ENCODE measurements at regions not wholly inside any gene's neighbourhood (a gene's known extent, or its start where the extent isn't known, plus 50 kb on each side); places are given as distances from the start of the nearest gene placed in this dataset.

- Histone ChIP-seq H3K9me3 (replicated peaks in 1 of 2; ENCODE audit: control insufficient read depth in 1 of 2, insufficient read depth in 1 of 2, low read length in 2 of 2) (no peaks in the 10 kb centered on the region), H3K27ac (ENCODE audit: low read depth in 1 of 2, low read length in 2 of 2) (no peak overlapping the region), H3K36me3 (replicated peaks in 1 of 2; ENCODE audit: control insufficient read depth in 1 of 2, insufficient read depth in 2 of 2, low read length in 2 of 2) (no peaks in the 10 kb centered on the region), H3K9ac (ENCODE audit: insufficient read depth, low read length, poor library complexity, severe bottlenecking) (no peak overlapping the region), H4K20me1 (ENCODE audit: insufficient read depth, low read length) (no peaks in the 10 kb centered on the region), H3K79me2 (ENCODE audit: insufficient read depth, low read length) (no peaks in the 10 kb centered on the region), H3K4me3 (replicated peaks in 1 of 3; ENCODE audit: low read depth in 2 of 3, low read length in 3 of 3) (no peak overlapping the region), H3K4me2 (replicated peaks; ENCODE audit: extremely low read depth, low read length, poor library complexity, severe bottlenecking) (no peak overlapping the region), H3K27me3 (ENCODE audit: control insufficient read depth in 2 of 2, insufficient read depth in 2 of 2, low read length in 2 of 2) (no peaks in the 10 kb centered on the region), H3K4me1 (ENCODE audit: control insufficient read depth in 1 of 2, insufficient read depth in 2 of 2, low read length in 2 of 2) (no peaks in the 10 kb centered on the region), H2AFZ (ENCODE audit: insufficient read depth, low read depth, low read length, poor library complexity, severe bottlenecking) (no peak overlapping the region)
- Mint-ChIP-seq H3K9me3 (peaks cover 0 to 3% (median 0%) of the 10 kb centered on the region in 7 donors), H3K4me3 (no peak overlapping the region), H3K27me3 (ENCODE audit: low read depth in 3 of 3) (no peaks in the 10 kb centered on the region), H3K27ac (no peak overlapping the region), H3K36me3 (no peaks in the 10 kb centered on the region), H3K4me1 (no peaks in the 10 kb centered on the region)
- TF ChIP-seq CTCF (IDR thresholded peaks at IDR 0.05), result no peak
- no CpG with 5 or more reads among the region's 5 CpGs for WGBS (ENCODE audit: insufficient coverage)
- intact Hi-C loops (cut with micrococcal nuclease), result no loop called here
- DNase-seq, result no peak
Observed at GRCh38 chr13:78364711-78365110, 238.6 kb downstream of the POU4F1 start.

- intact Hi-C loops (cut with micrococcal nuclease), result no loop called here
- Histone ChIP-seq H3K27me3 (ENCODE audit: control insufficient read depth in 2 of 2, insufficient read depth in 2 of 2, low read length in 2 of 2) (no peaks in the 10 kb centered on the region), H3K79me2 (ENCODE audit: insufficient read depth, low read length) (no peaks in the 10 kb centered on the region), H2AFZ (ENCODE audit: insufficient read depth, low read depth, low read length, poor library complexity, severe bottlenecking) (no peak overlapping the region), H3K9me3 (replicated peaks in 1 of 2; ENCODE audit: control insufficient read depth in 1 of 2, insufficient read depth in 1 of 2, low read length in 2 of 2) (no peaks in the 10 kb centered on the region), H4K20me1 (ENCODE audit: insufficient read depth, low read length) (no peaks in the 10 kb centered on the region), H3K4me3 (replicated peaks in 1 of 3; ENCODE audit: low read depth in 2 of 3, low read length in 3 of 3) (no peak overlapping the region), H3K27ac (ENCODE audit: low read depth in 1 of 2, low read length in 2 of 2) (no peak overlapping the region), H3K9ac (ENCODE audit: insufficient read depth, low read length, poor library complexity, severe bottlenecking) (no peak overlapping the region), H3K4me2 (replicated peaks; ENCODE audit: extremely low read depth, low read length, poor library complexity, severe bottlenecking) (no peak overlapping the region), H3K36me3 (replicated peaks in 1 of 2; ENCODE audit: control insufficient read depth in 1 of 2, insufficient read depth in 2 of 2, low read length in 2 of 2) (no peaks in the 10 kb centered on the region), H3K4me1 (ENCODE audit: control insufficient read depth in 1 of 2, insufficient read depth in 2 of 2, low read length in 2 of 2) (no peaks in the 10 kb centered on the region)
- Mint-ChIP-seq H3K27me3 (ENCODE audit: low read depth in 3 of 3) (peaks cover 0 to 1% (median 0%) of the 10 kb centered on the region in 3 donors), H3K36me3 (no peaks in the 10 kb centered on the region), H3K27ac (no peak overlapping the region), H3K9me3 (peaks cover 0 to 5% (median 3%) of the 10 kb centered on the region in 7 donors), H3K4me1 (no peaks in the 10 kb centered on the region), H3K4me3 (no peak overlapping the region)
- DNase-seq, result no peak
- 86% methylated on average over 2 of the region's 2 CpGs for WGBS (ENCODE audit: insufficient coverage)
- no peak for TF ChIP-seq CTCF (IDR thresholded peaks at IDR 0.05)
Observed at GRCh38 chr13:78341032-78341431, 262.3 kb downstream of the POU4F1 start.
